ENCODE measurements at regions not wholly inside any gene's neighbourhood (a gene's known extent, or its start where the extent isn't known, plus 50 kb on each side); places are given as distances from the start of the nearest gene placed in this dataset.

GRCh38 chr6:44001318-44002066, 125.8 kb downstream of the MRPL14 start:
- TF ChIP-seq, protein P1, sequence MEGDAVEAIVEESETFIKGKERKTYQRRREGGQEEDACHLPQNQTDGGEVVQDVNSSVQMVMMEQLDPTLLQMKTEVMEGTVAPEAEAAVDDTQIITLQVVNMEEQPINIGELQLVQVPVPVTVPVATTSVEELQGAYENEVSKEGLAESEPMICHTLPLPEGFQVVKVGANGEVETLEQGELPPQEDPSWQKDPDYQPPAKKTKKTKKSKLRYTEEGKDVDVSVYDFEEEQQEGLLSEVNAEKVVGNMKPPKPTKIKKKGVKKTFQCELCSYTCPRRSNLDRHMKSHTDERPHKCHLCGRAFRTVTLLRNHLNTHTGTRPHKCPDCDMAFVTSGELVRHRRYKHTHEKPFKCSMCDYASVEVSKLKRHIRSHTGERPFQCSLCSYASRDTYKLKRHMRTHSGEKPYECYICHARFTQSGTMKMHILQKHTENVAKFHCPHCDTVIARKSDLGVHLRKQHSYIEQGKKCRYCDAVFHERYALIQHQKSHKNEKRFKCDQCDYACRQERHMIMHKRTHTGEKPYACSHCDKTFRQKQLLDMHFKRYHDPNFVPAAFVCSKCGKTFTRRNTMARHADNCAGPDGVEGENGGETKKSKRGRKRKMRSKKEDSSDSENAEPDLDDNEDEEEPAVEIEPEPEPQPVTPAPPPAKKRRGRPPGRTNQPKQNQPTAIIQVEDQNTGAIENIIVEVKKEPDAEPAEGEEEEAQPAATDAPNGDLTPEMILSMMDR (conservative IDR thresholded peaks at IDR 0.05) = peak; percentile 77
- TF ChIP-seq EZH2 (IDR thresholded peaks at IDR 0.05; ENCODE audit: low read depth) = no peak

All from PC-9 (cell line).